Stimulated activated naive CD8-positive, alpha-beta T cell treated with anti-CD3 and anti-CD28 coated beads, Interleukin-15, Interleukin-2, amounts not matched to agents 100 ng/mL and 50 ng/mL, for 24 hours (primary cell): ENCODE measurements at regions not wholly inside any gene's neighbourhood (a gene's known extent, or its start where the extent isn't known, plus 50 kb on each side); places are given as distances from the start of the nearest gene placed in this dataset.

Source experiments
- H3K27ac Mint-ChIP-seq: one replicate; pipeline ENCODE4 v1.8.0; 2021; ENCODE audit warnings: mild to moderate bottlenecking, mixed read lengths
- H3K27me3 Mint-ChIP-seq: one replicate; pipeline ENCODE4 v1.8.0; 2021; ENCODE audit warnings: mixed read lengths
- H3K36me3 Mint-ChIP-seq: one replicate; pipeline ENCODE4 v1.8.0; 2021; ENCODE audit warnings: low read depth, mixed read lengths
- H3K4me1 Mint-ChIP-seq: one replicate; pipeline ENCODE4 v1.8.0; 2021; ENCODE audit warnings: low read depth, mixed read lengths
- H3K4me3 Mint-ChIP-seq: one replicate; pipeline ENCODE4 v1.8.0; 2021; ENCODE audit warnings: mild to moderate bottlenecking, mixed read lengths
- H3K9me3 Mint-ChIP-seq: one replicate; pipeline ENCODE4 v1.8.0; 2021; ENCODE audit warnings: mixed read lengths

- Mint-ChIP-seq H3K27ac (no peak overlapping the region), H3K36me3 (no peaks in the 10 kb centered on the region), H3K4me1 (peaks cover 55% of the 10 kb centered on the region), H3K27me3 (no peaks in the 10 kb centered on the region), H3K9me3 (no peaks in the 10 kb centered on the region), H3K4me3 (no peak overlapping the region)
Measured at GRCh38 chr17:17413215-17413792, 63.5 kb upstream of the MED9 start.

- Mint-ChIP-seq H3K4me3 (no peak overlapping the region), H3K4me1 (peaks cover 49% of the 10 kb centered on the region), H3K27me3 (no peaks in the 10 kb centered on the region), H3K36me3 (no peaks in the 10 kb centered on the region), H3K27ac (no peak overlapping the region), H3K9me3 (no peaks in the 10 kb centered on the region)
Measured at GRCh38 chr17:17413821-17414220, 63.0 kb upstream of the MED9 start.

- Mint-ChIP-seq H3K36me3 (no peaks in the 10 kb centered on the region), H3K4me3 (no peak overlapping the region), H3K4me1 (peaks cover 44% of the 10 kb centered on the region), H3K27ac (no peak overlapping the region), H3K27me3 (no peaks in the 10 kb centered on the region), H3K9me3 (no peaks in the 10 kb centered on the region)
Measured at GRCh38 chr17:17414341-17414805, 62.4 kb upstream of the MED9 start.

GRCh38 chr17:17415006-17415405, 61.8 kb upstream of the MED9 start:
- Mint-ChIP-seq H3K4me1 (peaks cover 38% of the 10 kb centered on the region), H3K36me3 (no peaks in the 10 kb centered on the region), H3K27ac (no peak overlapping the region), H3K4me3 (no peak overlapping the region), H3K27me3 (no peaks in the 10 kb centered on the region), H3K9me3 (peaks cover 3% of the 10 kb centered on the region)

DNA sequence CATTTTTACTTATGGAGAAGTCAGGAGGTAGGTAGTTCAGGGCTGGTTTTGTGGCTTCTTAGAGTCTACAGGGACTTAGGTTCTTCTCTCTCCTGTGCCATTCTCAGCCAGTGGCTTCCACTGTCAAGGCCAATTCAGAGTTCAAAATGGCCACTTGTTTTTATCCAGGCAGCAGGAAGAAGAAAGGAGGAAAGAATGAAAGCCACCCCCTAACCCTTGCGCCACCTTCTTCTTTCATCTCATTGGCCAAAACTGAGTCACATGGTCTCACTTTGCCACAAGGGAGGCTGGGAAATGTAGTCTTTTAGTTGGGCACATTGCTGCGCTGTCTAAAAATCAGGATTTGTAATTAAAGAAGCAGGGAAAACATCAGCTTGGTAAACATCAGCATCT, 60.8 kb upstream of the MED9 start:
- H3K4me3 Mint-ChIP-seq: no peak overlapping the region
- H3K9me3 Mint-ChIP-seq: peaks cover 3% of the 10 kb centered on the region
- peaks cover 36% of the 10 kb centered on the region for H3K4me1 Mint-ChIP-seq
- no peaks in the 10 kb centered on the region for H3K36me3 Mint-ChIP-seq
- H3K27me3 Mint-ChIP-seq: no peaks in the 10 kb centered on the region
- H3K27ac Mint-ChIP-seq: peak overlapping the region; percentile 45

- no peak overlapping the region for H3K4me3 Mint-ChIP-seq
Measured at GRCh38 chr17:17416400-17417360, 60.1 kb upstream of the MED9 start.

DNA sequence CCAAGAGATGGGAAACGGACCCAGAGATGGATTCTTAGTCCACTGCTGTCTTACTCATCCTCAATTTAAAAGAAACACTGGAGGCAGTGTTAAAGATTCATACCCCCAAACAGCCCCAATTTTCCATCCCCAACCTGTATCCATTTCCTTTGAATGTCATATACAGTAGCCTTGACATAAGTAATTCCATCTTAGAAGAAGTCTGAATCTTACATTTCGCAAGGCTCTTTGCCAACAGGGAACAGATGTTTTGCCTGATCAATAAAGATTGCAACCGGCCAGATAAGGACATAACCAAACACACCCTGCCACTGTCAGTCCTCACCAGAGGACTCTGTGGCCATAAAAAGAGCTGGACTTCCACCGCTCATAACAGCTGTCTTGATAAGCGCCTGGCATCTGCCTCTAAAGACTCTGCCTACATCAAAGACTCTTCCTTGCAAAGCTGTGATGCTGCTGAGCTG, 59.0 kb upstream of the MED9 start:
- peaks cover 3% of the 10 kb centered on the region for H3K9me3 Mint-ChIP-seq
- H3K4me3 Mint-ChIP-seq: no peak overlapping the region
- H3K27ac Mint-ChIP-seq: peak overlapping the region; percentile 13
- peaks cover 26% of the 10 kb centered on the region for H3K4me1 Mint-ChIP-seq
- H3K27me3 Mint-ChIP-seq: no peaks in the 10 kb centered on the region
- no peaks in the 10 kb centered on the region for H3K36me3 Mint-ChIP-seq

More at GRCh38 chr17:17416400-17417360, 60.1 kb upstream of the MED9 start:
- Mint-ChIP-seq H3K27ac (peak overlapping the region; percentile 45), H3K4me1 (peaks cover 35% of the 10 kb centered on the region), H3K36me3 (no peaks in the 10 kb centered on the region), H3K9me3 (peaks cover 3% of the 10 kb centered on the region), H3K27me3 (no peaks in the 10 kb centered on the region)

DNA sequence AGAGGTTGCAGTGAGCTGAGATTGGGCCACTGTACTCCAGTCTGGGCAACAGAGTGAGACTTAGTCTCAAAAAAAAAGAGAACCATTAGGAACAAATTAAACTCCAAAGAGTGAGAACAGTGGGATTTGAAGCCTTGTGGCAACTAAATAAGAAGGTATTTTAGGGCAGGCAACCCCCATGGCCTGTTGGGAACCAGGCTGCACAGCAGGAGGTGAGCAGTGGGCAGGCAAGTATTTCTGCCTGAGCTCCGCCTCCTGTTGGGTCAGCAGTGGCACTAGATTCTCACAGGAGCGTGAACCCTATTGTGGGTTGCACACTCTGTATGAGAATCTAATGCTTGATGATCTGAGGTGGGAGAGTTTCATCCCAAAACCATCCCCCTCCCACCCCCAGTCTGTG, 57.6 kb upstream of the MED9 start:
- no peaks in the 10 kb centered on the region for H3K27me3 Mint-ChIP-seq
- no peak overlapping the region for H3K27ac Mint-ChIP-seq
- peaks cover 21% of the 10 kb centered on the region for H3K4me1 Mint-ChIP-seq
- peaks cover 3% of the 10 kb centered on the region for H3K9me3 Mint-ChIP-seq
- no peaks in the 10 kb centered on the region for H3K36me3 Mint-ChIP-seq
- no peak overlapping the region for H3K4me3 Mint-ChIP-seq

- Mint-ChIP-seq H3K4me1 (peaks cover 21% of the 10 kb centered on the region), H3K27me3 (no peaks in the 10 kb centered on the region), H3K36me3 (no peaks in the 10 kb centered on the region), H3K4me3 (no peak overlapping the region), H3K27ac (peak overlapping the region; percentile 78), H3K9me3 (peaks cover 3% of the 10 kb centered on the region)
Measured at GRCh38 chr17:17419631-17420030, 57.2 kb upstream of the MED9 start.

DNA sequence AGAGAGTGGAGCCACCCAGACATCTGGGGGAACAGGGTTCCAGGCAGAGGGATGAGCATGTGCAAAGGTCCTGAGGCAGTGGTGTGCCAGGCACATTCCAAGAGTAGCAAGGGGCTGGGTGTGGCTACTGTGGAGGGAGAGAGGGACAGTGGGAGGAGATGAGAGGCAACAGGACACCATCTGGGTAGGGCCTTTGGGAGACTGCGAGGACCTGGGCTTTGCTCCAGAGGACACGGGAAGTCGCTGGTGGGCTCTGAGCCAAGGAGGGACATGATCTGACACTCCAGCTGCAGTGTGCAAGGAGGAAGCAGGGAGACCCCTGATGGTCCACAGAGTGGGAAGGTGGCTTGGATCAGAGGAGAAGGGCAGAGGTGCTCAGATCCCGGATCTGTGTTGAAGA, 56.7 kb upstream of the MED9 start:
- Mint-ChIP-seq H3K36me3 (no peaks in the 10 kb centered on the region), H3K27me3 (no peaks in the 10 kb centered on the region), H3K4me3 (no peak overlapping the region), H3K4me1 (peaks cover 21% of the 10 kb centered on the region), H3K27ac (peak overlapping the region; percentile 78), H3K9me3 (peaks cover 3% of the 10 kb centered on the region)

DNA sequence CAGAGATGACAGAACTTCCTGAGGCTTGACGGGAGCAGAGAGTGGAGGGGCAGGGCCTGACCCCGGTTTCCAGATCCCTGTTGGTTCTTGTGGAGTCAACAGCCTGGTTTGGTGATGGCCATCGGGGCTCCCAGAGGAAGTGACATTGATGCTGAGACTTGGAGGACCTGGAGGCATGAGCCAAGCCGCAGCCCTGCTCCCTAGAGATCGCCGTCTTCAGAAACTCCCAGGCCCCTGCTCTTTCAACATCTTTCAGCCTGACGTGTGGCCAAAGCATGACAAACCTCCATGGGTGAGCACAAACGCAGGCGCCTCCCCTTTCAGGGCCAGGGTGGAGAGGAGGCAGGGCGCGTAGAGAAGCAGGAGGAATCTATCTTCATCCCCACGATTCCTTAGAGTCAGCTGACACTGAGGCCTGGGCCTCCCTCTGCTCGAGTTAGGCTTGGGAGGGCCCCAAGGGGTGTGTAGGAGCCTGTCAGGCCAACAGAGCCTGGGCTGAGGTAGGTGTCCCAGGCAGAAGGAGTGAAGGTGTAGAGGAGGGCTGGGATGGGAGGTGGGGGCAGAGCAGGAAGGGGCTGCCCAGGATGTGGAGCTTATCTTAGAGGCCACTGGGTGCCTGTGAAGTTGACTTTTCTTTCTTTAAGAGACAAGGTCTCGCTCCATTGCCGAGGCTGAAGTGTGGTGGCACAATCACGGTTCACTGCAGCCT, 56.1 kb upstream of the MED9 start:
- Mint-ChIP-seq H3K4me3 (no peak overlapping the region), H3K27ac (no peak overlapping the region), H3K36me3 (no peaks in the 10 kb centered on the region), H3K9me3 (peaks cover 3% of the 10 kb centered on the region), H3K4me1 (peaks cover 20% of the 10 kb centered on the region), H3K27me3 (no peaks in the 10 kb centered on the region)

DNA sequence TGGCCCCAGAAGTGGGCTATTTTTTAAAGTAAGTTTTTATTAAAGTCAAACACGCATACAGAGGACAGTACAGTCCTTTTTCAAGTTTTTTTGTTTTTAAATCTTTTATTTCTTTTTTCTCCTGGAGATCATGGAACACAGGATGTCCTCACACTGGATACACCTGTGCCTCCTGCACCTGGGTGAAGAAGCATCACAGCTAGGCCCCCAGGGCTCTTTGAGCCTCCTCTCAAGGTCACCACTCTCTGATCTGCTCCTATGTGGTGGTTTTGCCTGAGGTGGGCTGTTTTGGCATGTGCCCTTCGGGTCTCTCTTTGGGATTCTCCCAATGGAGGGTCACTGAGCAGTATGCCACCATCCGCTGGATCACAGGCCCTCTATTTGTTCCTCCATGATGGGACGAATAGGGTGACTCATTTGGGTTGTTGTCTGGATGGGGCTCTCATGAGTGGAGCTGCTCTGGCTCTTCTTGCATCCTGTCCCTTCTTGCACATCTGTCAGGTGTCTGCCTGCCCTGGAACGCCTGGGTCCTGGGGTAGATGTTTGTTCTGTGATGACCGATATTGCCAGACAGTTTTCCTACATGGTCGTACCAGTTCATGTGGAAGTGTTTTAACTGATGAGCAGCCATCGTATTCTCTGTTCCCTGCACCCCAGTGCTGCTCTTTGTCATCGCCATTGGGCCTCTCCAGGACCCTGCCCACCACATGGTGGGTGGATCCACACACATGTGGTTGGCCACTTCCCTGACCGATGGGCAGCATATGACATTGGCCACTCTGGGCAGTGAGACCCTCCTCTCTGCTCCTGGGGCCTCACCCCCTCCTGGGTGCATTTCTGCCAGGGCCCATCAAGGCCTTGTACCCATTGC, 55.2 kb upstream of the MED9 start:
- no peak overlapping the region for H3K27ac Mint-ChIP-seq
- no peaks in the 10 kb centered on the region for H3K27me3 Mint-ChIP-seq
- H3K4me3 Mint-ChIP-seq: no peak overlapping the region
- peaks cover 3% of the 10 kb centered on the region for H3K9me3 Mint-ChIP-seq
- peaks cover 12% of the 10 kb centered on the region for H3K4me1 Mint-ChIP-seq
- H3K36me3 Mint-ChIP-seq: no peaks in the 10 kb centered on the region

DNA sequence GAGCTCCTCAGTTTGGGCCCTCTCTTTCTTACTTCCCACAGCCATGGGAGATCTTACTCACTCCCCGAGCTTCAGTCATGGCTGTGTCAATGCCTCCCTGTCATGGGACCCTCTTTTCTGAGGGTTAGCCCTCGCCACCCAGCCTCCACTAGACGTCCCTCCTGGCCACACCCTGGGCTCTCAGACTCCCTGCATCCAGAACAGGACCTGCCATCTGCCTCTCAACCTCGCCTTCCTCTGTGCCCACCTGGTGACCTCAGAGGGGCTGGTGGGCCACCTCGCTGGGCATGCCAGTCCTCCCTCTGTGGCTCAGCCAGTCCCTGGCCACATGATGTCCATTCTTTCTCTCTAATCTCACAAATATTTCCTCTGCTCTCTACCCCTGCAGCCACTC, 54.6 kb upstream of the MED9 start:
- H3K27me3 Mint-ChIP-seq: no peaks in the 10 kb centered on the region
- no peak overlapping the region for H3K27ac Mint-ChIP-seq
- peaks cover 5% of the 10 kb centered on the region for H3K4me1 Mint-ChIP-seq
- no peak overlapping the region for H3K4me3 Mint-ChIP-seq
- H3K36me3 Mint-ChIP-seq: no peaks in the 10 kb centered on the region
- peaks cover 3% of the 10 kb centered on the region for H3K9me3 Mint-ChIP-seq

DNA sequence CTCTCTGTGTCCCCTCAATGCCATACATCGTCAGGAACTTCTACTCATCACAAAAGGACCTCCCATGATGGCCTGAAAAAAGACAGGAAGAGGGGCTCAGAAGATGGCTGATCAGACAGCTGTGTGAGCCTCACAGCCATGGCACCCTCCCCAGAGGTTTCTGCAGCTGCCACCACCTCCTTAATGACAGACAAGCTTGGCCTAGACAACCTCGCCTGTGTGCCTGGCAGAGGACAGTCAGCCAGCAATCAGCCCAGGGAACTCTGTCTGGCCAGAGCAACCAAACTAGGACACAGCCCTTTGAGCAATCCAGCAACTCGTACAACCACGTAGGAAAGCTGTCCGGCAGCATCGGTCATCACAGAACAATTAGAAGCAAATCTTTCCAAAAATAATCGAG, 54.2 kb upstream of the MED9 start:
- Mint-ChIP-seq H3K4me1 (peaks cover 5% of the 10 kb centered on the region), H3K27ac (no peak overlapping the region), H3K9me3 (peaks cover 3% of the 10 kb centered on the region), H3K27me3 (no peaks in the 10 kb centered on the region), H3K36me3 (no peaks in the 10 kb centered on the region), H3K4me3 (no peak overlapping the region)
